ENCODE measurements at regions not wholly inside any gene's neighbourhood (a gene's known extent, or its start where the extent isn't known, plus 50 kb on each side); places are given as distances from the start of the nearest gene placed in this dataset.

DNA sequence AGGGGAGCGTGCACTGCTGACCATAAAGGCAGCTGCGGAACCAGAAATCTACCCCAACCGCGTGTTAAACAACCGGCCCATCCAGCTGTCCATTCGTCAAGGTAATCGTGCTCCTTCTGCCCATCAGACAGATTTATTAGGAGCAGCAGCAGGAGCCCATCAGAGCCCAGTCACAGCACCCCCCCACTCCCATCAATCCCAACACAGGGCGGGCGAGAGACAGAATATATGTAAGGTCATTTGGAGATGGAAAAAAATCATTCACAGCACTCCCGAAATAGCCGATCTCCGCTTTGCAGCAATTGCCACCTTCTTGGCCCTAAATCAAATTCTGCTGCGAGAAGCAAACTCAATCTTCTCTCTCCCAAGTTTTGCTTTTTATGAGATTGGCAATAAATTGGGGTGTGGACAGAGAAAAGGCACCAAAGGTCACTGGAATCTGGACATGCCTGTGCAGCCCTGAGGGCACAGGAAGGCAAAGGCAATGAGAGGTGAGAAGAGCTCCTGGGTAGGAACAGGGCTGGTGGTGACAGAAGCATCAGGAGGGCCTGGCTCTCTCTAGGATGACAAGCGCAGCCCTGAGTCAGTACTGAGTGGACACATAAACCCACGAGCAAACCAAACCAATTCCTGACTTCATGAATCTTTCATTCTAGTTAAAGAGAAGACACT is 145.0 kb upstream of the ZMIZ1 start:
- Histone ChIP-seq H4K20me1 (ENCODE audit: insufficient read depth) (no peaks in the 10 kb centered on the region), H2AFZ (ENCODE audit: low read depth) (no peak overlapping the region), H3K4me3 (ENCODE audit: low read depth in 2 of 2, low read length in 1 of 2) (no peak overlapping the region), H3K9me3 (no peaks in the 10 kb centered on the region), H3K9me2 (no peaks in the 10 kb centered on the region), H3F3A (replicated peaks; ENCODE audit: insufficient read depth) (no peaks in the 10 kb centered on the region), H3K27me3 (ENCODE audit: insufficient read depth) (no peaks in the 10 kb centered on the region), H3K4me1 (ENCODE audit: control insufficient read depth in 1 of 2, insufficient read depth in 2 of 2, low read depth in 1 of 2, low read length in 1 of 2) (peaks cover 6 to 21% of the 10 kb centered on the region in 2 experiments; a peak in 2 of 4 replicates), H3K36me3 (replicated peaks in 1 of 2; ENCODE audit: control insufficient read depth in 1 of 2, insufficient read depth in 2 of 2, low read length in 1 of 2) (no peaks in the 10 kb centered on the region), H3K4me2 (no peak overlapping the region), H3K79me2 (ENCODE audit: insufficient read depth) (no peaks in the 10 kb centered on the region), H3K27ac (ENCODE audit: low read depth in 2 of 2, low read length in 1 of 2) (no peak overlapping the region; a peak in 1 of 4 replicates), H3K9ac (no peak overlapping the region)
- WGBS (ENCODE audit: low lambda C conversion rate), result 89% methylated on average over 11 of the region's 15 CpGs
- TF ChIP-seq TCF12 (IDR thresholded peaks at IDR 0.05) (no peak), SIN3A (IDR thresholded peaks at IDR 0.05; ENCODE audit: borderline replicate concordance, low read depth, low read length) (no peak), POLR2AphosphoS5 (IDR thresholded peaks at IDR 0.05; ENCODE audit: low read depth, low read length) (no peak), FOSL2 (IDR thresholded peaks at IDR 0.05; ENCODE audit: borderline replicate concordance, low read depth) (no peak)
- TF ChIP-seq, protein P1, sequence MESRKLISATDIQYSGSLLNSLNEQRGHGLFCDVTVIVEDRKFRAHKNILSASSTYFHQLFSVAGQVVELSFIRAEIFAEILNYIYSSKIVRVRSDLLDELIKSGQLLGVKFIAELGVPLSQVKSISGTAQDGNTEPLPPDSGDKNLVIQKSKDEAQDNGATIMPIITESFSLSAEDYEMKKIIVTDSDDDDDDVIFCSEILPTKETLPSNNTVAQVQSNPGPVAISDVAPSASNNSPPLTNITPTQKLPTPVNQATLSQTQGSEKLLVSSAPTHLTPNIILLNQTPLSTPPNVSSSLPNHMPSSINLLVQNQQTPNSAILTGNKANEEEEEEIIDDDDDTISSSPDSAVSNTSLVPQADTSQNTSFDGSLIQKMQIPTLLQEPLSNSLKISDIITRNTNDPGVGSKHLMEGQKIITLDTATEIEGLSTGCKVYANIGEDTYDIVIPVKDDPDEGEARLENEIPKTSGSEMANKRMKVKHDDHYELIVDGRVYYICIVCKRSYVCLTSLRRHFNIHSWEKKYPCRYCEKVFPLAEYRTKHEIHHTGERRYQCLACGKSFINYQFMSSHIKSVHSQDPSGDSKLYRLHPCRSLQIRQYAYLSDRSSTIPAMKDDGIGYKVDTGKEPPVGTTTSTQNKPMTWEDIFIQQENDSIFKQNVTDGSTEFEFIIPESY (IDR thresholded peaks at IDR 0.05; ENCODE audit: borderline replicate concordance, low read depth), result no peak
- no peak for DNase-seq
- ChIA-PET CTCF (no interaction called here), POLR2A (no interaction called here)

DNA sequence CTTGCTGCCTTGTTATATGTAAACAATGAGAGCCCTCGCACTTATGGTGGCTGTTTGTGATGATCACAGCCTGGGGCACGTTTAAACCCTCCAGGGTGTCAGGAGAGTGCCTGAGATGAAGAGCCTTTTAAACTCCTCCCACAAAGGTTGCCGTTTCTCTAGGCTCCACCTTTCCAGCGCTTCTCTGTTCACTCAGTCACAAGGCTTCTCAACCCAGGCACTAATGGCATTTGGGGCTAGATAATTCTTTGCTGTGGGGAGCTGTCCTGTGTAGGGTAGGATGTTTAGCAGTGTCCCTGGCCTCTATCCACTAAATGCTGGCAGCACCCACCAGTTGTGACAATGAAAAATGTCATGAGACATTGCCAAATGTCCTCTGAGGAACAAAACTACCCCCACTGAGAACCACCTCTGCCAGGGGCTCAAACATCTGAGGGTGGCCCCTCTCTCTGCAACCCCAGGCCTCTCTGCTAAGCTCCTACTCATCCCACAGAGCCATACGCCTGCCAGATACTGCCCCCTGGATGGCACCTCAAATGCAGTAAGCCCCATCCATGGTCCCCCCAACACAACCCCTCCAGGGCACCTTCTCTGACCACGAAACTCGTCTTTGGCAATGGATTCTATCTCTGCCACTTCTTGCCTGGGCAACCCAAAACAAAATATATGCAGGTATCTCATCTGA is 144.3 kb upstream of the ZMIZ1 start:
- Histone ChIP-seq H3K27me3 (ENCODE audit: insufficient read depth) (no peaks in the 10 kb centered on the region), H3K79me2 (ENCODE audit: insufficient read depth) (no peaks in the 10 kb centered on the region), H3K27ac (ENCODE audit: low read depth in 2 of 2, low read length in 1 of 2) (no peak overlapping the region; a peak in 1 of 4 replicates), H2AFZ (ENCODE audit: low read depth) (no peak overlapping the region), H3K4me2 (no peak overlapping the region), H3F3A (replicated peaks; ENCODE audit: insufficient read depth) (peaks cover 4% of the 10 kb centered on the region), H3K36me3 (replicated peaks in 1 of 2; ENCODE audit: control insufficient read depth in 1 of 2, insufficient read depth in 2 of 2, low read length in 1 of 2) (no peaks in the 10 kb centered on the region), H4K20me1 (ENCODE audit: insufficient read depth) (no peaks in the 10 kb centered on the region), H3K9me3 (no peaks in the 10 kb centered on the region), H3K4me3 (ENCODE audit: low read depth in 2 of 2, low read length in 1 of 2) (no peak overlapping the region), H3K9ac (no peak overlapping the region), H3K9me2 (no peaks in the 10 kb centered on the region), H3K4me1 (ENCODE audit: control insufficient read depth in 1 of 2, insufficient read depth in 2 of 2, low read depth in 1 of 2, low read length in 1 of 2) (peaks cover 6 to 21% of the 10 kb centered on the region in 2 experiments; a peak in 2 of 4 replicates)
- no peak for DNase-seq
- TF ChIP-seq, protein P2, sequence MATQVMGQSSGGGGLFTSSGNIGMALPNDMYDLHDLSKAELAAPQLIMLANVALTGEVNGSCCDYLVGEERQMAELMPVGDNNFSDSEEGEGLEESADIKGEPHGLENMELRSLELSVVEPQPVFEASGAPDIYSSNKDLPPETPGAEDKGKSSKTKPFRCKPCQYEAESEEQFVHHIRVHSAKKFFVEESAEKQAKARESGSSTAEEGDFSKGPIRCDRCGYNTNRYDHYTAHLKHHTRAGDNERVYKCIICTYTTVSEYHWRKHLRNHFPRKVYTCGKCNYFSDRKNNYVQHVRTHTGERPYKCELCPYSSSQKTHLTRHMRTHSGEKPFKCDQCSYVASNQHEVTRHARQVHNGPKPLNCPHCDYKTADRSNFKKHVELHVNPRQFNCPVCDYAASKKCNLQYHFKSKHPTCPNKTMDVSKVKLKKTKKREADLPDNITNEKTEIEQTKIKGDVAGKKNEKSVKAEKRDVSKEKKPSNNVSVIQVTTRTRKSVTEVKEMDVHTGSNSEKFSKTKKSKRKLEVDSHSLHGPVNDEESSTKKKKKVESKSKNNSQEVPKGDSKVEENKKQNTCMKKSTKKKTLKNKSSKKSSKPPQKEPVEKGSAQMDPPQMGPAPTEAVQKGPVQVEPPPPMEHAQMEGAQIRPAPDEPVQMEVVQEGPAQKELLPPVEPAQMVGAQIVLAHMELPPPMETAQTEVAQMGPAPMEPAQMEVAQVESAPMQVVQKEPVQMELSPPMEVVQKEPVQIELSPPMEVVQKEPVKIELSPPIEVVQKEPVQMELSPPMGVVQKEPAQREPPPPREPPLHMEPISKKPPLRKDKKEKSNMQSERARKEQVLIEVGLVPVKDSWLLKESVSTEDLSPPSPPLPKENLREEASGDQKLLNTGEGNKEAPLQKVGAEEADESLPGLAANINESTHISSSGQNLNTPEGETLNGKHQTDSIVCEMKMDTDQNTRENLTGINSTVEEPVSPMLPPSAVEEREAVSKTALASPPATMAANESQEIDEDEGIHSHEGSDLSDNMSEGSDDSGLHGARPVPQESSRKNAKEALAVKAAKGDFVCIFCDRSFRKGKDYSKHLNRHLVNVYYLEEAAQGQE (IDR thresholded peaks at IDR 0.05; ENCODE audit: low read depth, low read length), result no peak
- TF ChIP-seq RCOR1 (IDR thresholded peaks at IDR 0.05; ENCODE audit: low read length), result no peak
- TF ChIP-seq MEF2A (IDR thresholded peaks at IDR 0.05; ENCODE audit: borderline replicate concordance, low read depth), result no peak
- TF ChIP-seq, protein P3, sequence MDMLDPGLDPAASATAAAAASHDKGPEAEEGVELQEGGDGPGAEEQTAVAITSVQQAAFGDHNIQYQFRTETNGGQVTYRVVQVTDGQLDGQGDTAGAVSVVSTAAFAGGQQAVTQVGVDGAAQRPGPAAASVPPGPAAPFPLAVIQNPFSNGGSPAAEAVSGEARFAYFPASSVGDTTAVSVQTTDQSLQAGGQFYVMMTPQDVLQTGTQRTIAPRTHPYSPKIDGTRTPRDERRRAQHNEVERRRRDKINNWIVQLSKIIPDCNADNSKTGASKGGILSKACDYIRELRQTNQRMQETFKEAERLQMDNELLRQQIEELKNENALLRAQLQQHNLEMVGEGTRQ (IDR thresholded peaks at IDR 0.05; ENCODE audit: borderline replicate concordance, low read depth, low read length), result no peak
- TF ChIP-seq EP300 (IDR thresholded peaks at IDR 0.05; ENCODE audit: borderline replicate concordance in 1 of 2, low read depth in 1 of 2, low read length in 1 of 2), result no peak
- TF ChIP-seq RXRA (IDR thresholded peaks at IDR 0.05; ENCODE audit: borderline replicate concordance, low read depth), result no peak
- TF ChIP-seq, protein P4, sequence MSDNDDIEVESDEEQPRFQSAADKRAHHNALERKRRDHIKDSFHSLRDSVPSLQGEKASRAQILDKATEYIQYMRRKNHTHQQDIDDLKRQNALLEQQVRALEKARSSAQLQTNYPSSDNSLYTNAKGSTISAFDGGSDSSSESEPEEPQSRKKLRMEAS (IDR thresholded peaks at IDR 0.05; ENCODE audit: low read depth), result no peak
- TF ChIP-seq FOXJ3 (CRISPR knock-in tag; IDR thresholded peaks at IDR 0.05), result no peak
- TF ChIP-seq GABPA (IDR thresholded peaks at IDR 0.05; ENCODE audit: low read depth), result no peak
- TF ChIP-seq SIN3A (IDR thresholded peaks at IDR 0.05; ENCODE audit: borderline replicate concordance, low read depth, low read length), result no peak
- TF ChIP-seq FOXM1 (IDR thresholded peaks at IDR 0.05; ENCODE audit: low read depth), result no peak
- WGBS (ENCODE audit: low lambda C conversion rate), result 80% methylated on average over 7 of the region's 7 CpGs
- CTCF ChIA-PET, result interaction anchor here (1.4 kb wide), 1 partner anchor 57 kb away, joined by 3 read pairs; no protein-coding TSS in a partner anchor
- POLR2A ChIA-PET, result no interaction called here
